Suprapubic skin (tissue), 3 donors: ENCODE measurements at regions not wholly inside any gene's neighbourhood (a gene's known extent, or its start where the extent isn't known, plus 50 kb on each side); places are given as distances from the start of the nearest gene placed in this dataset.

Experiments
- POLR2AphosphoS5 ChIP-seq, 3 donors: sonication (generic); formaldehyde crosslinking; IDR thresholded peaks; one replicate each; pipeline ENCODE4 v1.6.1; 2017; ENCODE audit warnings: antibody characterized with exemption in 3 of 3
- TF ChIP-seq, protein P1 (sequence below), 2 donors: fragments of 200-600 bp in 1 of 2; fragments of 450-650 bp in 1 of 2; sonication (generic) in 1 of 2; IDR thresholded peaks; one replicate each; pipeline ENCODE4 v1.5.1; 2016 to 2019; ENCODE audit warnings: antibody characterized with exemption in 2 of 2, mild to moderate bottlenecking in 1 of 2, moderate library complexity in 1 of 2

DNA sequence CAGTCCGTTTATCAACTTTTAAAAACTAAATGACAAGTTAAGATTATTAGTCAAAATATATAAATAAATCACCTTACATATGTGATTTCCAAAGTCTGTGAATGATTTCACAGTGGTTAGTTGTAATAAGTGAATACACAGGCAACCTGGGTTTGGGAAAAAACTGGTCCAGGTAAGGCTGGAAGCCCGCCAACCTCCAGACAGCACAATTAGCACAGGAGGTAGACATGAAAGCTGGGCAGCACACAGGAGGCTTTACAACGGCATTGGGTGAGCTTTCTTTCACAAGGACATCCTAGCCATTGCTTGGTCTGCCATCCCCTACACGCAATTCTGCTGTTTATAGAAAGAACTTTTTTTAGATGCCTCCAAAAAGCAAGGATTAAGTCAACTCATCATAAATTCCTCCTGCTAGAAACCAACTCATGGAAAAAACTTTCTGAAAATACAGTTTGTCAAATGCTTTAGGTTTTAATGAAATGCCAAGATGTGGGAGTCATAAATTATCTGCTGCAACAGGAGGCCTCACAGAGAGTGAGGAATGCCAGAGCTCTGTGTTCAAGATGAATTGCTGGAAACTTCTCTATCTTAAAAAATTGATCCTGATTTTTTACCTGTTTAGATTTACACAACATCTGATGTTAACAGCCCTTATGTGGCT, 346.8 kb upstream of the NFE2L3 start:
- TF ChIP-seq, protein P1, sequence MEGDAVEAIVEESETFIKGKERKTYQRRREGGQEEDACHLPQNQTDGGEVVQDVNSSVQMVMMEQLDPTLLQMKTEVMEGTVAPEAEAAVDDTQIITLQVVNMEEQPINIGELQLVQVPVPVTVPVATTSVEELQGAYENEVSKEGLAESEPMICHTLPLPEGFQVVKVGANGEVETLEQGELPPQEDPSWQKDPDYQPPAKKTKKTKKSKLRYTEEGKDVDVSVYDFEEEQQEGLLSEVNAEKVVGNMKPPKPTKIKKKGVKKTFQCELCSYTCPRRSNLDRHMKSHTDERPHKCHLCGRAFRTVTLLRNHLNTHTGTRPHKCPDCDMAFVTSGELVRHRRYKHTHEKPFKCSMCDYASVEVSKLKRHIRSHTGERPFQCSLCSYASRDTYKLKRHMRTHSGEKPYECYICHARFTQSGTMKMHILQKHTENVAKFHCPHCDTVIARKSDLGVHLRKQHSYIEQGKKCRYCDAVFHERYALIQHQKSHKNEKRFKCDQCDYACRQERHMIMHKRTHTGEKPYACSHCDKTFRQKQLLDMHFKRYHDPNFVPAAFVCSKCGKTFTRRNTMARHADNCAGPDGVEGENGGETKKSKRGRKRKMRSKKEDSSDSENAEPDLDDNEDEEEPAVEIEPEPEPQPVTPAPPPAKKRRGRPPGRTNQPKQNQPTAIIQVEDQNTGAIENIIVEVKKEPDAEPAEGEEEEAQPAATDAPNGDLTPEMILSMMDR (IDR thresholded peaks at IDR 0.05), result no peak
- no peak for TF ChIP-seq POLR2AphosphoS5 (IDR thresholded peaks at IDR 0.05)
